ENCODE measurements at regions not wholly inside any gene's neighbourhood (a gene's known extent, or its start where the extent isn't known, plus 50 kb on each side); places are given as distances from the start of the nearest gene placed in this dataset.

DNA sequence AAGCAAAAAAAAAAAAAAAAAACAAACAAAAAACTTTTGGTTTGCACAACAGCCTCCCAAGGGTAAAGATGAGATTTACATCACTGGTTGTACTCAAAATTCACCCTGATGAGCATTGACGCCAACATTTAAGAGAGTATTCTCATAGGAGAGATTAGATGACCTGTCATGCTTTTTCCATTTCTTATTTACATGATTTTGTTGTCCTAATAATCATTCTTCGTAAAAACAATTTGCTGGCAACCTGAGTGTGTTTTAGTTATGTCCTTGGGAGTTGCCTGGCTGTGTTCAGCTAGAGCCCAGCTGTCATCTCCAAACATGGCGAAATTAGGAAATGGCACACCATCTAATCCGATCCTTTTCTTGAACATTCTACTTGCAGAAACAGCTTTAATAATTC lies 186.4 kb upstream of the MRPS30 start (continued):
- no peak for TF ChIP-seq PHF8 (conservative IDR thresholded peaks at IDR 0.05; ENCODE audit: low read depth, low read length)
- TF ChIP-seq CEBPB (IDR thresholded peaks at IDR 0.05; ENCODE audit: low read depth, low read length): no peak
- TF ChIP-seq, protein P1, sequence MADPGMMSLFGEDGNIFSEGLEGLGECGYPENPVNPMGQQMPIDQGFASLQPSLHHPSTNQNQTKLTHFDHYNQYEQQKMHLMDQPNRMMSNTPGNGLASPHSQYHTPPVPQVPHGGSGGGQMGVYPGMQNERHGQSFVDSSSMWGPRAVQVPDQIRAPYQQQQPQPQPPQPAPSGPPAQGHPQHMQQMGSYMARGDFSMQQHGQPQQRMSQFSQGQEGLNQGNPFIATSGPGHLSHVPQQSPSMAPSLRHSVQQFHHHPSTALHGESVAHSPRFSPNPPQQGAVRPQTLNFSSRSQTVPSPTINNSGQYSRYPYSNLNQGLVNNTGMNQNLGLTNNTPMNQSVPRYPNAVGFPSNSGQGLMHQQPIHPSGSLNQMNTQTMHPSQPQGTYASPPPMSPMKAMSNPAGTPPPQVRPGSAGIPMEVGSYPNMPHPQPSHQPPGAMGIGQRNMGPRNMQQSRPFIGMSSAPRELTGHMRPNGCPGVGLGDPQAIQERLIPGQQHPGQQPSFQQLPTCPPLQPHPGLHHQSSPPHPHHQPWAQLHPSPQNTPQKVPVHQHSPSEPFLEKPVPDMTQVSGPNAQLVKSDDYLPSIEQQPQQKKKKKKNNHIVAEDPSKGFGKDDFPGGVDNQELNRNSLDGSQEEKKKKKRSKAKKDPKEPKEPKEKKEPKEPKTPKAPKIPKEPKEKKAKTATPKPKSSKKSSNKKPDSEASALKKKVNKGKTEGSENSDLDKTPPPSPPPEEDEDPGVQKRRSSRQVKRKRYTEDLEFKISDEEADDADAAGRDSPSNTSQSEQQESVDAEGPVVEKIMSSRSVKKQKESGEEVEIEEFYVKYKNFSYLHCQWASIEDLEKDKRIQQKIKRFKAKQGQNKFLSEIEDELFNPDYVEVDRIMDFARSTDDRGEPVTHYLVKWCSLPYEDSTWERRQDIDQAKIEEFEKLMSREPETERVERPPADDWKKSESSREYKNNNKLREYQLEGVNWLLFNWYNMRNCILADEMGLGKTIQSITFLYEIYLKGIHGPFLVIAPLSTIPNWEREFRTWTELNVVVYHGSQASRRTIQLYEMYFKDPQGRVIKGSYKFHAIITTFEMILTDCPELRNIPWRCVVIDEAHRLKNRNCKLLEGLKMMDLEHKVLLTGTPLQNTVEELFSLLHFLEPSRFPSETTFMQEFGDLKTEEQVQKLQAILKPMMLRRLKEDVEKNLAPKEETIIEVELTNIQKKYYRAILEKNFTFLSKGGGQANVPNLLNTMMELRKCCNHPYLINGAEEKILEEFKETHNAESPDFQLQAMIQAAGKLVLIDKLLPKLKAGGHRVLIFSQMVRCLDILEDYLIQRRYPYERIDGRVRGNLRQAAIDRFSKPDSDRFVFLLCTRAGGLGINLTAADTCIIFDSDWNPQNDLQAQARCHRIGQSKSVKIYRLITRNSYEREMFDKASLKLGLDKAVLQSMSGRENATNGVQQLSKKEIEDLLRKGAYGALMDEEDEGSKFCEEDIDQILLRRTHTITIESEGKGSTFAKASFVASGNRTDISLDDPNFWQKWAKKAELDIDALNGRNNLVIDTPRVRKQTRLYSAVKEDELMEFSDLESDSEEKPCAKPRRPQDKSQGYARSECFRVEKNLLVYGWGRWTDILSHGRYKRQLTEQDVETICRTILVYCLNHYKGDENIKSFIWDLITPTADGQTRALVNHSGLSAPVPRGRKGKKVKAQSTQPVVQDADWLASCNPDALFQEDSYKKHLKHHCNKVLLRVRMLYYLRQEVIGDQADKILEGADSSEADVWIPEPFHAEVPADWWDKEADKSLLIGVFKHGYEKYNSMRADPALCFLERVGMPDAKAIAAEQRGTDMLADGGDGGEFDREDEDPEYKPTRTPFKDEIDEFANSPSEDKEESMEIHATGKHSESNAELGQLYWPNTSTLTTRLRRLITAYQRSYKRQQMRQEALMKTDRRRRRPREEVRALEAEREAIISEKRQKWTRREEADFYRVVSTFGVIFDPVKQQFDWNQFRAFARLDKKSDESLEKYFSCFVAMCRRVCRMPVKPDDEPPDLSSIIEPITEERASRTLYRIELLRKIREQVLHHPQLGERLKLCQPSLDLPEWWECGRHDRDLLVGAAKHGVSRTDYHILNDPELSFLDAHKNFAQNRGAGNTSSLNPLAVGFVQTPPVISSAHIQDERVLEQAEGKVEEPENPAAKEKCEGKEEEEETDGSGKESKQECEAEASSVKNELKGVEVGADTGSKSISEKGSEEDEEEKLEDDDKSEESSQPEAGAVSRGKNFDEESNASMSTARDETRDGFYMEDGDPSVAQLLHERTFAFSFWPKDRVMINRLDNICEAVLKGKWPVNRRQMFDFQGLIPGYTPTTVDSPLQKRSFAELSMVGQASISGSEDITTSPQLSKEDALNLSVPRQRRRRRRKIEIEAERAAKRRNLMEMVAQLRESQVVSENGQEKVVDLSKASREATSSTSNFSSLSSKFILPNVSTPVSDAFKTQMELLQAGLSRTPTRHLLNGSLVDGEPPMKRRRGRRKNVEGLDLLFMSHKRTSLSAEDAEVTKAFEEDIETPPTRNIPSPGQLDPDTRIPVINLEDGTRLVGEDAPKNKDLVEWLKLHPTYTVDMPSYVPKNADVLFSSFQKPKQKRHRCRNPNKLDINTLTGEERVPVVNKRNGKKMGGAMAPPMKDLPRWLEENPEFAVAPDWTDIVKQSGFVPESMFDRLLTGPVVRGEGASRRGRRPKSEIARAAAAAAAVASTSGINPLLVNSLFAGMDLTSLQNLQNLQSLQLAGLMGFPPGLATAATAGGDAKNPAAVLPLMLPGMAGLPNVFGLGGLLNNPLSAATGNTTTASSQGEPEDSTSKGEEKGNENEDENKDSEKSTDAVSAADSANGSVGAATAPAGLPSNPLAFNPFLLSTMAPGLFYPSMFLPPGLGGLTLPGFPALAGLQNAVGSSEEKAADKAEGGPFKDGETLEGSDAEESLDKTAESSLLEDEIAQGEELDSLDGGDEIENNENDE (IDR thresholded peaks at IDR 0.05; ENCODE audit: insufficient replicate concordance, low read length): no peak
- TF ChIP-seq ASH2L (IDR thresholded peaks at IDR 0.05; ENCODE audit: low read length): no peak

Data from H1 (cell line).